ENCODE measurements at regions not wholly inside any gene's neighbourhood (a gene's known extent, or its start where the extent isn't known, plus 50 kb on each side); places are given as distances from the start of the nearest gene placed in this dataset.
"Not testable (repeated sequence)": the region's sequence is repeated elsewhere in the genome, so short reads cannot be mapped to it uniquely, and the experiment has no call there.

DNA sequence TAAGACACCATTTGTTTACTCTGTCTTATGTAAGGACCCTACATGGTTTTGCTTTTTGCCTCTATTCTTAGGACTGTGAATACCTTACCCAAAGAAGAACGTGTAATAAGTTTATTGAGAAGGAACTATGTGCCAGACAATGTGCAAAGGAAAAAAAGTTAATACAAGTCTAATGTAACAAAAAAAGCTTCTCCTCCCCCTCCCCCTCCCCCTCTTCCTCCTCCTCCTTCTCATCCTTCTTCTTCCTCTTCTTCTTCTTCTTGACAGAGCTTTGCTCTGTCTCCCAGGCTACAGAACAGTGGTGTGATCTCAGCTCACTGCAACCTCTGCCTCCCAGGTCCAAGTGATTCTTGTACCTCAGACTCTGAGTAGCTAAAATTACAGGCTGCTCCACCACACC, 50.9 kb upstream of the MITF start:
- TF ChIP-seq, protein P1, sequence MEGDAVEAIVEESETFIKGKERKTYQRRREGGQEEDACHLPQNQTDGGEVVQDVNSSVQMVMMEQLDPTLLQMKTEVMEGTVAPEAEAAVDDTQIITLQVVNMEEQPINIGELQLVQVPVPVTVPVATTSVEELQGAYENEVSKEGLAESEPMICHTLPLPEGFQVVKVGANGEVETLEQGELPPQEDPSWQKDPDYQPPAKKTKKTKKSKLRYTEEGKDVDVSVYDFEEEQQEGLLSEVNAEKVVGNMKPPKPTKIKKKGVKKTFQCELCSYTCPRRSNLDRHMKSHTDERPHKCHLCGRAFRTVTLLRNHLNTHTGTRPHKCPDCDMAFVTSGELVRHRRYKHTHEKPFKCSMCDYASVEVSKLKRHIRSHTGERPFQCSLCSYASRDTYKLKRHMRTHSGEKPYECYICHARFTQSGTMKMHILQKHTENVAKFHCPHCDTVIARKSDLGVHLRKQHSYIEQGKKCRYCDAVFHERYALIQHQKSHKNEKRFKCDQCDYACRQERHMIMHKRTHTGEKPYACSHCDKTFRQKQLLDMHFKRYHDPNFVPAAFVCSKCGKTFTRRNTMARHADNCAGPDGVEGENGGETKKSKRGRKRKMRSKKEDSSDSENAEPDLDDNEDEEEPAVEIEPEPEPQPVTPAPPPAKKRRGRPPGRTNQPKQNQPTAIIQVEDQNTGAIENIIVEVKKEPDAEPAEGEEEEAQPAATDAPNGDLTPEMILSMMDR (IDR thresholded peaks at IDR 0.05; ENCODE audit: low read depth, low read length) = no peak
- H3K4me3 ChIP-seq = no peak overlapping the region

DNA sequence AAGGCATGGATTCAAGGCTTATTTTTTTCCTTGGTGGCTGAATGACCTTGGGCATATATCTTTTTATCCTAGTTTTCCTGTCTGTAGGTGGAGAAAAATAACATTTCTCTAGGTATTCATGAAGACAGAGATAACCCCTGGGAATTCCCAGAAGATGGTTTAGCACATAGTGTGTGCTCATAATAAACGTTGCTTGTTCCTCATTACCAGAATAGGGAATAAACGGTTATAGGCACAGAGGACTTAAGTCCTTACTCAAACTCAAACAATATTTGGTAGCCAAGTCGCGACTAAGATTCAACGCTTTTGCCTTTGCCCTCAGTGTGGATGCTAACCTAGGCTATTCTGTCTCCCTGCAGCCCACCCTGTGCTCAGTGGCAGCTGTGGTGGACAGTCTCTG, 51.6 kb upstream of the MITF start:
- Histone ChIP-seq H3K36me3 (no peaks in the 10 kb centered on the region), H3K4me3 (no peak overlapping the region), H3K4me1 (ENCODE audit: low read depth) (no peaks in the 10 kb centered on the region), H3K27me3 (peaks cover 15% of the 10 kb centered on the region), H3K27ac (no peak overlapping the region), H3K9me3 (ENCODE audit: low read depth) (no peaks in the 10 kb centered on the region)
- TF ChIP-seq, protein P1 (IDR thresholded peaks at IDR 0.05; ENCODE audit: low read depth, low read length) = no peak
- DNase-seq (ENCODE audit: low read depth in 1 of 2, low spot score in 1 of 2) = no peak

More for the DNA sequence above, 50.9 kb upstream of the MITF start:
- no peak overlapping the region for H3K27ac ChIP-seq
- no peaks in the 10 kb centered on the region for H3K9me3 ChIP-seq (ENCODE audit: low read depth)
- peaks cover 7% of the 10 kb centered on the region for H3K27me3 ChIP-seq
- H3K4me1 ChIP-seq (ENCODE audit: low read depth) = no peaks in the 10 kb centered on the region
- no peak for DNase-seq (ENCODE audit: low read depth in 1 of 2, low spot score in 1 of 2)
- no peaks in the 10 kb centered on the region for H3K36me3 ChIP-seq

DNA sequence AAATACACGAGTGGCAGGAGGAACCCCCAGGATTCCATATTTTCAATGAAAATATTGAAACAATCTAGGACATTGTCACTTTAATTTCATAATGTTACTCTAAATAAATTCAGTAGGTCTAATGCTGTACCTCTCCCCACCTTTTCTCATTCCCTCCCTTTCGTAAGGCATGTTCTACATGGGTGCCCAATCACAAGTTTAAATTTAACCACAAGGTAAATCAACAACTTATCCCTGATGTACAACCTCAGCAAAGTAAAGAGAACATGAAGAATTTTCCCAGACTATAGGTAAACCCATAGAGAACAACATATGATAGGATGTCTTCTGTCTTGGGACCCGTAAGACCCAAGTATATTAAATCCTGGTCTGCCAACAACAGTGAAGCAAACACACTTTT, 53.2 kb upstream of the MITF start:
- no peaks in the 10 kb centered on the region for H3K9me3 ChIP-seq (ENCODE audit: low read depth)
- peaks cover 29% of the 10 kb centered on the region for H3K27me3 ChIP-seq
- no peak overlapping the region for H3K27ac ChIP-seq
- no peaks in the 10 kb centered on the region for H3K4me1 ChIP-seq (ENCODE audit: low read depth)
- no peak overlapping the region for H3K4me3 ChIP-seq
- no peak for DNase-seq (ENCODE audit: low read depth in 1 of 2, low spot score in 1 of 2)
- TF ChIP-seq, protein P1 (IDR thresholded peaks at IDR 0.05; ENCODE audit: low read depth, low read length) = no peak
- H3K36me3 ChIP-seq = no peaks in the 10 kb centered on the region

DNA sequence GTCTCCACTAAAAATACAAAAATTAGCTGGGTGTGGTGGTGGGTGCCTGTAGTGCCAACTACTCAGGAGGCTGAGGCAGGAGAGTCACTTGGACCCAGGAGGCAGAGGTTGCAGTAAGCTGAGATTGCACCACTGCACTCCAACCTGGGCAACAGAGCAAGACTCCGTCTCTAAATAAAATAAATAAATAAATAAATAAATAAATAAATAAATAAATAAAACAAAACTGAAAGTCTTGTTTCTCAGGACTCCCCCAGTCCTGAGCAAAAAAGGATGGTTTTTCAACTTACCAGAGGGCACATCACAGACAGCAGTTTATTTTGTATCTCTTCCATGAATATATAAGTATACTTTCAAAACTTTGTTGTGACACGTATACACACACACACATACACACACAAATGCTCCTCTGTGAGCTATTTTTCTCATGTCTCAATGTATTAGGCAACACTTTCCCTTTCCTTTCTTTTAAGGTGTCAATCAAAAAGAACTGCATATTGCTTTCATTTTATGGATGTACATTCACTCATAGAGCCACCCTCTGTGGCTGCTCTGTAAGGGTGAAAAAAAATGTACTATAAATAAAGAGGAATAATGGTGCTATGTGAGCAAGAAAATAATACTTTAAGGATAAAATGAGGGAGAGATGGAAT, 54.8 kb upstream of the MITF start:
- no peaks in the 10 kb centered on the region for H3K9me3 ChIP-seq (ENCODE audit: low read depth)
- H3K36me3 ChIP-seq = no peaks in the 10 kb centered on the region
- H3K4me1 ChIP-seq (ENCODE audit: low read depth) = no peaks in the 10 kb centered on the region
- no peak overlapping the region for H3K27ac ChIP-seq
- peaks cover 40% of the 10 kb centered on the region for H3K27me3 ChIP-seq
- H3K4me3 ChIP-seq = no peak overlapping the region
- DNase-seq (ENCODE audit: low read depth in 1 of 2, low spot score in 1 of 2) = peak in 1 of 2 donors; percentile 5
- TF ChIP-seq, protein P1 (IDR thresholded peaks at IDR 0.05; ENCODE audit: low read depth, low read length) = no peak

DNA sequence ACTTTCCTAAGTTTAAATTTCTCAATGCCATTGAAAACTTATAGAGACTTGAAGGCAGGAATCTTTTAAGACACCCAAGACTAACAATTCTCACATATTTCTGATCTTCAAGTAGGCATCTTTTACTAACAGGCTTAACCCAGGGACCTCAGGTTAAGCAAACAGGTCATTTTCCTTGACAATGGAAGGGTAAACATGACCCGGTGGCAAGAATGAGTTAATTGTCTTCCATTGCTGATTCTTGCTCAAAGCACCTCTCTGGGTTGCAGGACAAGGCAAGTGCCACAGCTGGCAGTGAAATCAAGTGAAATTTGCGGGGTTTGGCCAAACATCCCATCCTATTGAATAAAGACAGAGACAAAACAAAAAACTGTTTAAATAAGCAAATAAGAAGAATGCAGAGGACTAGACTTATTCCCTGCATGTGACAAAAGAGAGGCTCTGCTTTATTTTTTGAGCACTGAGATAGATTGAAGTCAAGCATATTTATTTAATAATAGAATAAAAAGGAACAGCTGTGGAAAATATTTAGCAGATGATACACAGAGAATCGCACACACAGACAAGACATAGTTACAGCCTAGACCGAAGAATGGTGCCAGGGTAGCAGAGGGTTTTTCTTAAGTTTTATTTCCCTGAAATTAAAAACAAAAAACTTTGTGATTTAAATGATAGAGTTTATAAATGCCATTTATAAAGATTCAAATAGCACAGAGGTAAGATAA, 56.0 kb upstream of the MITF start:
- Histone ChIP-seq H3K27ac (no peak overlapping the region), H3K4me3 (no peak overlapping the region), H3K9me3 (ENCODE audit: low read depth) (no peaks in the 10 kb centered on the region), H3K27me3 (peaks cover 40% of the 10 kb centered on the region), H3K36me3 (no peaks in the 10 kb centered on the region), H3K4me1 (ENCODE audit: low read depth) (no peaks in the 10 kb centered on the region)
- TF ChIP-seq, protein P1 (IDR thresholded peaks at IDR 0.05; ENCODE audit: low read depth, low read length) = no peak
- no peak for DNase-seq (ENCODE audit: low read depth in 1 of 2, low spot score in 1 of 2)

DNA sequence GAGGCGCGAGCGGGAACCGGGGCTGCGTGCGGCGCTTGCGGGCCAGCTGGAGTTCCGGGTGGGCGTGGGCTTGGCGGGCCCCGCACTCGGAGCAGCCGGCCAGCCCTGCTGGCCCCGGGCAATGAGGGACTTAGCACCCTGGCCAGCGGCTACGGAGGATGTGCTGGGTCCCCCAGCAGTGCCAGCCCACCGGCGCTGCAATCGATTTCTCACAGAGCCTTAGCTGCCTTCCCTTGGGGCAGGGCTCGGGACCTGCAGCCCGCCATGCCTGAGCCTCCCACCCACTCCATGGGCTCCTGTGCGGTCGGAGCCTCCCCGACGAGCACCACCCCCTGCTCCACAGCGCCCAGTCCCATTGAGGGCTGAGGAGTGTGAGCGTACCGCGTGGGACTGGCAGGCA, 61.8 kb upstream of the MITF start:
- not testable (repeated sequence) for H3K4me1 ChIP-seq (ENCODE audit: low read depth); H3K36me3 ChIP-seq; H3K27ac ChIP-seq; H3K9me3 ChIP-seq (ENCODE audit: low read depth); H3K4me3 ChIP-seq; DNase-seq (ENCODE audit: low read depth in 1 of 2, low spot score in 1 of 2)
- H3K27me3 ChIP-seq = peaks cover 24% of the 10 kb centered on the region

All from cardiac muscle cell (in vitro differentiated cells and primary cell).